H4 (cell line): ENCODE measurements at regions not wholly inside any gene's neighbourhood (a gene's known extent, or its start where the extent isn't known, plus 50 kb on each side); places are given as distances from the start of the nearest gene placed in this dataset.
A peak's percentile ranks its signal among the peaks of the same experiment; 100 is the strongest.

Experiments
- DNase-seq: peaks from one replicate; pipeline ENCODE4 v3.0.0-alpha.2; 2015; ENCODE audit warnings: low spot score

DNA sequence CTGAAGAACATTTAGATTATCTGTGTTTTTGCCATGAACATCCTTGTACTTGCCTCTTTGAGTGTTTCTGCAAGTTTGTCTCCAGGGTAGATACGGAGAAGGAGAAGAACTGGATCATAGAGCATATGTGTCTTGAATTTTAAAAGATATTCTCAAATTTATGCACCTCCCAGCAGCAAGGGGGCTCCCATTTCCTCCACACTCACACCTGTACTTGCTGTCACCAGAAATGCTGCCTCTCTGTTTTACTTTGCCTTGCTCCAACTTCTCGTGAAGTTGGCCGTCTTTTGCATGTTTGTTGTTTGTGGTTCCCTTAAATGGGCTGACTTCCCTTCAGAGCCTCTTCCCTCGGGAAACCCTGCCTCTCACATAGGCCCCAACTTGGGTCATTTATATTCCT, 171.0 kb downstream of the TFAP2C start:
- no peak for DNase-seq

DNA sequence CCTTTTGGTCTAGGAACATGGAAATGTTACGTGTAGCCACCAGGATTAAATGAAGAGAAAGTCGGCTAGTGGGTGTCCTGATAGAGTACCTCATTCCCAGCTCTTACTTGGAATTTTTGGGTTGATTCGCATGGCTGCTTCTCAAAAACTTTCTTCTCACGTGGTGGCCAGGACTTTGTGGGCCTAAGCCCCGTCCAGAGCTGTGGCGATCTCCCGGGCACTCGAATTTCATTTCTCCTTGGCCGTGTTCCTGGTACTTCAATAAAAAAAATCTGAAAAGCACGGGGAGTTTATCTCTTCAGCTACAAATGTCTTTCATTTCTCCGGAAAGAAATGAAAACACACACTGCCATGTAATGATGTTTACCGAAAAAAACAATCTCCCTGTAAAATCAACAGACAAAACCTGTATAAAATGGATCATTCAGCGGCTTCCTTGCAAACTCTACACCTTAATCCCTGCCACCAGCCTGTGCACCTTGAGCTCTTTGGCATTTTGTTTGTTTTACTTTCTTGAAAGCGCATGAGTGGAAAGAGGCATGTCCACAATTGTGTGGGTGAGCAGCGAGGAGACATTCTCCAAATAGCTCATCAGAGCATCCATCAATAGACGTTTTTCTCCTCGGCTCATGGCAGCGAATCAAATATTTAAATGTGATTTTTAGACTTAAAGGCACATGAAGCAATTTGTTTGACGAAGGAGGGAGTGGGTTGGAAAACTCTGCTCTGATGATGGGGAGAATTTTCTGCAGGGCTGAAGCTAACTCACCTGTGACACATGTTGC, 173.1 kb downstream of the TFAP2C start:
- no peak for DNase-seq

DNA sequence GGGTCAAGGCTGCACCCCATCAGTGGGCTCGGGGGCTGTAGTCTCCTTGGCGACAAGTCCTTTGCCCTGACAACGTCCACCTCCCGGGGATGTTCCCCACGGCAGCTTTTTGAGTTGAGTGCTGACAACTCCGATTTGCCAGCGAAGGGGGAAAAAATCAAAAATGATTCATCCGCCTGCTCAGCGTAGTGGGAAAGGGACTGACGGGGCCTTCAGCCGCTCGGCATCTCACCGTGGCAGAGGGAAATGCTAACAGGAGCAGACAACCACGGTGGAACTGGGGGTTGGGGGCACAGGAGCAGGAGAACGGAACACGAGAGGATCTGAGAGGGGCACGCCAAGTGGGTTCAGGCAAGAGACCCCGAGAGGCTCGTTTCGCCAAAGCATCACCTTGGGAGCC, 173.7 kb downstream of the TFAP2C start:
- DNase-seq, result no peak

DNA sequence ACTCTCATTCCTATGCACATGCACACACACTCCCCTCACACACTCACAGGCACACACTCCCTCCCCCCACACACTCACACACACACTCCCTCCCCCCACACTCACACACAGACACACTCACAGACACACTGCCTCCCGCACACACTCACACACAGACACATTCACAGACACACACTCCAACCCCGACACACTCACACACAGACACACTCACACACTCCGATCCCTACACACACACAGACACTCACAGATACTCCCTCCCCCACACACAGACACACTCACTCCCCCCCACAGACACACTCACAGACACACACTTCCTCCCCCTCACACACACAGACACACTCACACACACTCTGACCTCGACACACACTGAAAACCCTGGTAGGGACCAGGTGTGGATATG, 176.2 kb downstream of the TFAP2C start:
- DNase-seq, result no peak

DNA sequence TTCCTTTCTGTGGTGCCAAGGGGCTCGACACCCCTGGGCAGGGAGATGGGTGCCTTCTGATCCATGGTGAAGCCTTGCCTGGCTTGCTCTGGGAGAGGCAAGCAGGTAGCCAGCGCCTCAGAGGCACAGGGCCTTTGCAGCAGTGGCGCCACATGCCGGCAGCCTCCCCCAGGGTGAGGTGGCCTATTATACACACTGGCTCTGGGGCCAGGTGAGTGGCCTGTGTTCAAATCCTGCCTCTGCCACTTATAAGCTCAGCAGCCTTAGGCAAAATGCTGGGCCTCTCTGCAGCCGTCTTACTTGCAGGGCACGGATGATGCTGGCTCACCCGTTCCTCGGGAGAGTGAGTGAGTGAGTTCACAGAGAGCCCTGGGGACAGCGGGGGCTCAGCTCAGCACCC, 176.9 kb downstream of the TFAP2C start:
- no peak for DNase-seq

DNA sequence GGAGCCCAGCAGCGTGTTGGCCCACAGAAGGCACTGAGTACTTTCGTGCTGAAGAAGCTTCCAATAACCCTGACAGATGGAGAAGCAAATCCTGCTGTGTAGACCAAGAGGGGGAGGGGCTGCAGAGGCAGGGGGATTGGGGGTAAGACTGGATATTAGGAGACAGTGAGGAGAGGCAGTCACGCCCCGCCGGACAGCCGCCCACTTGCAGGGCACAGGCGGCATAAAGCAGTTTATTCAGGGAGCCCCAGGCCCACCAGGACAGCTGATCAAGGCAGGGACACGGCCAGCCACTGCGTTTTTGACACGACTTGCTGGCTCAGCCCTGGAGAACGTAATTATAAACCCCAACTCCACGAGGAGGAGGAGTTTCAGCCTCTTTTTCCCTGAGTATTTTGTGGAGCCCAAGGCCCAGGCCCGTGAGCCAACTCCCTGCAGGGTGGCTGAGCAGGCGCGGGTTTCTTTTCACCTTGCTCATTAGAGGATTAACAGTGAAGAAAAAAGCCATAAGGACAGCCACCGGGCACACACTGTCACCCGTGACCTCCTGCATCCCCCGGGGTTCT, 177.9 kb downstream of the TFAP2C start:
- DNase-seq, result no peak

DNA sequence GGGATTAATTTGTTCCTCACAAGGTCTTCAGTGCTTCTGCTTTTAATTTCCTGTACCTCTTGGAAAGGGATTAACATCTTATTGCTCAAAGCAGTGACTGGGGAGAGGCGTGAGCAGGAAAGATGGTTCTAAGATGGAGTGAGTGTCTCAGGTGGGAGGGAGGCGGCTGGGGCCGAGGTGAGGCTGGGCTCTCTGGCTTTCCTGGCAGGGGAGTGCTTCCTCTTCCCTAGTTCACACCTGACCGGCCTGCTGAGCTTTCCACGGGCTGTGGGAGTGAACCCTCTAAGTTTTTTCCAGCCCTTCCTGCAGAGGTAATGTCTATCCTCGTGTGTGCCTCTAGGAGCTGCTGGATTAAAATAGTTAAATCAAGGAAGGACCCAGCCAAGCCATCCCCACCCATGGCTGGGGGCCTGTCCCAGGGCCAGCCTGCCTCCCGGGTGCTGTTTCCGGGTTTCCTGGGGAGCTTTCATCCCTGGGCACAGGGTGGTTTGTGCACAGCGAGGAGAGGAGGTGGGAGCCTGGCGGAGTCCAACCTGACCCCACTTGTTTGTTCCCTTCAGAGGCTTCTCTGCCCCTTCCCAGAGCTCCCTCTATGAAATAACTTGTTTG, 179.1 kb downstream of the TFAP2C start:
- no peak for DNase-seq

DNA sequence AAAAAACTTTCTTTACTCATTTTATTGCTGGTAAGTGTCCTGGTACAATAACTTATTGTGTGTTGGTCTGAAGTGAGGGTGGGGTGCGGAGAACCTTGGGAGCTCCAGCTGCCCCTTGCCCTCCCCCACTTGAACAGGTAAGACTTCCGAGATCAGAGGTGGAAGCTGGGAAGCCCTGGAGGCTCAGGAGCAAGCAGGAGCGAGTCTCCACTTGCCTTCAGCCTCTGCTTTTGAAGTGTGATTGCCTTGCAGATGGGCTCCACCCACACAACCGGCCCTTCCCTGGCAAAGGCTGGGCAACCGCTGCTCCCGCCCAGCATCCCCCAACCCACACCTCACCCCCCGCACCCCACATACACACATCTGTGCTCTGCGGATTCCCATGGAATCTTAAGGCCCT, 179.6 kb downstream of the TFAP2C start:
- DNase-seq, result no peak

DNA sequence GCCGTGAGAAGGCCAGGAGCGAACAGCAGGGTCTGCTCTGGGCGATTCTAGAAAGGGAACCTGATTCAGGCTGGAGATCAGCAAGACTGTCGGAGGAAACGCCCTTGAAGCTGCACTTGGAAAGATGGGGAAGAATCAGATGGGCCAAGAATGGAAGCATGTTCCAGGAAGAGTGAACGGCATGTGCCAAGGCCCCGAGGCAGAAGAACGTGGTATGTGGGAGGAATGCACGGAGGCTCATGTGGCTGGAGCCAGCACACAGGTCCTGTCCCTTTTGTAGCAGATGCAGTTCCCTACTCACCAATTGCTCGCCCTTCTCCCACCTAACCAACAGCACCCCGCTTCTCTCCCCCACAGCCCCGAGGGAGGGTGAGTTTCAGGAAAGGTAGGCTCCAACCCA, 180.6 kb downstream of the TFAP2C start:
- DNase-seq, result no peak

DNA sequence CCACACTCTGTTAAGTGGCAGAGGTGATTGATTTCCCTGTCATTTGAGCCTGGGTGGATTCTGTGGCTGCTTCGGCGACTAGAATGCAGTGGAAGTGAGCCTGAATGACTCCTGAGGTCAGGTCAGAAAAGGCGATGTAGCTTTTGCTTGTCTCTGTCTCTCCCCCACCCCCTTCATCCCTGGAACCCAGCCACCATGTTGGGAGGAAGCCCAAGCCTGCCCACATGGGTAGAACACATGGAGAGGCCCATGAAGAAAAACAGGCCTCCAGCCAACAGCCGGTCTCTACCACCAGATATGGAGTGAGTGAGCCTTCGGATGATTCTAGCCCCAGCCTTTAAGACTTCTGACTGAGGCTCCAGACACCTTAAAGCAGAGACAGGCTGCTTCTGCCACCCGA, 181.0 kb downstream of the TFAP2C start:
- no peak for DNase-seq

DNA sequence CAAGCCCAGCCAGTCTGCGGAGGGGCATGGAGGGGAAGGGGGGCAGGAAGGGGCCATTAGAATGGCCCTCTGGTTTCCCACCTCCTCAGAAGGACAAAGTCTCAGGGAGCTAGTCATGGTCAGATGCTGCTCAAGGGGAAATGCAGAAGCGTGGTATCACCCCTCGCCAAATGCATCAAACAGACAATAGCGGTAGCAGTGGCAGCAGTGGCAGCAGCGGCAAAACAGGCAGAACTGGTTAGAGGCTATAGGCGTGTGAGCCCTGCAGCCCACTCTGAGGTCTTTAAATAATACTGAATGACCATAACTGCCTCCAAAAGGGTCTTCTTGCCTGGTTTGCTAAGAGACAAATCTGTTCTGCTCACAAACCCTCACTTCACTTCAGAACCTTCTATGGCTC, 186.7 kb downstream of the TFAP2C start:
- DNase-seq, result no peak

DNA sequence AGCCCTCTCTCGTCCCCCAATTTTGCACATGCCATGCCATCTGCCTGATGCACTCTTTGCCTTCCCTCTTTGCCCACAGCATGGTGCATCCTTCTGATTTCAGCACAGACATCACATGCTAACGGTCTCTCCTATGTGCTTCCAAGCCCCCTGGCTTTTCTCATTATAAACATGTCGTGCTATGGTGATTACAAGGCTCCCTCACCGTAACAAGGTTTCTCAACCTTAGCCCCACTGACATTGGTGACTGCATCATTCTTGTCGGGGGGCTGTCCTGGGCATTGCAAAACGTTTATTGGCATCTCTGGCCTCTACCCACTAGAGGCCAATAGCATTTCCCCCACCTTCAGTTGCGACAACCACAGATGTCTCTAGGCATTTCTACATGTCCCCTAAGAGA, 187.2 kb downstream of the TFAP2C start:
- no peak for DNase-seq

DNA sequence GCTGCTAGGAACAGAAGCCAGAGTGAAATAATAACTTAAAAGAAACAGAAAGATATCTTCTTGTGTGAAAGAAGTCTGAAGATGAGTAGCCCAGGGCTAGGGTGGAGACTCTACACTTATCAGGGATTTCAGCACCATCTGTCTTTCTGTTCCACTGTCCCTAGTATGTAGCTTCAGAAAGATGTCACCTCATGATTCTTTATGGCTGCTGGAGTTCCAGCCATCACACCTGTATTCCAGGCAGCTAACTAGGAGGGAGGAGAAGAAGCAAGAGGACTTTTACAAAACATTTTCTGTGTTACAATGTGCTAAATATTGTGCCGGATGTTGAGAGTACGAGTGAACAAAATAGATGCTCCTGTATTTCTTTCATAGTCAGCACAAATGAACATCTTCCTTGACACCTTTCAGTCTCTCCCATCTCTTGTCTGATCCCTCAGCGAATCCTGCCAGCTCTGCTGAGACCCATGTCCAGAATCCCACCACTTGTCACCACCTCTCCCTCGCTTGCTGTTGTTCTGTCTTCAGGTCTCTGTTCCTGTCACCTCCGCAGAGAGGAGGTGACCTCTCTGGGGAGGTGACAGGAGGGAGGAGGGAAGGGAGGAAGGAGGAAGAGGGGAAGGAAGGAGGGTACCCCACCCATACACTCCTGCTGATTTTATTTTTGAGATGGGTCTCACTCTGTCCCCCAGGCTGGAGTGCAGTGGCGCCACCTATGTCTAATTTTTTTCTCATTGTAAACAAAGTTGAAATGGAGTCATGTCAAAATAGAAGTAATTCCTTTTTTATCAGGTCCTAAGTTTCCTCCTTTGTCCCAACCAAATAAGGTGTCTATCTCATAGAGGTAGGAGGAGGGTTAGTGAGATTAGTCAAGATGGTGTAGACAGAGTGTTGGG, 188.9 kb downstream of the TFAP2C start:
- no peak for DNase-seq

DNA sequence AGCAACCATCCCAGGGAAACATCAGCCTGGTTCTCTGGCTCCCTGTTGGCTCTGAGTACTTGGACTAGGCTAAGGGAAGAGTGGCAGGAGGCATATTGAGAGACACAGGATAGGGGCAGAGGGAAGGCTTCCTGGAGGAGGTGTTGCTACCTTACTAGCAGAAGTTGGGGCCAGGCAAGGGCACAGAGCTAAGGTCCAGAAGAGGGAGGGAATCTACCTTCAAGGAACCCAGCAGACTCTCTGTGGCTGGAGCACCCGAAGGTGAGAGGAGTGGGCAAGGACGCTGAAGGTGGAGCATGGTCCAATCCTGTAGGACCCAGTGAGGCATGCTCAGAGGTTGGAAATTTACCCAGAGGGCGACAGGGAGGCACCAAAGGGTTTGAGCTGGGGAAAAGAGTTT, 191.9 kb downstream of the TFAP2C start:
- DNase-seq, result no peak

DNA sequence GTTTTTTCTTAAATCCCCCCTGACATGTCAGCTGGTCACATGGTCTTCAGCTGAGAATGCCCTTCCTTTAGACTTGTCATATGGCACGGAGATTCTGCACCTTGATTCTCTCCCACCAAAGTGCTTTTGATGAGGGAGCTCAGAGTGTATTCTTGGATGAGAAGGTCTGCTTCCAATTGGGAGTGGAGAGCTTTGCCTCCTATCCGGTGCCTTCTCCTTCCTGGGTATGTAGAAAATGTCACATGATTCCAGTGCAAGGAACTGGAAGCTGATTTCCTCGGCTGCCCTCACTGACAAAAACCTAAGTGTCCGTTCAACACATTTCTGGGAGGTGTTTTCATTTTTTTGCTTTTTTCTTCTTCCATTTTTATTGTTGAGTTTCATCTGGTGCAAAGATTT, 197.2 kb downstream of the TFAP2C start:
- DNase-seq, result no peak

DNA sequence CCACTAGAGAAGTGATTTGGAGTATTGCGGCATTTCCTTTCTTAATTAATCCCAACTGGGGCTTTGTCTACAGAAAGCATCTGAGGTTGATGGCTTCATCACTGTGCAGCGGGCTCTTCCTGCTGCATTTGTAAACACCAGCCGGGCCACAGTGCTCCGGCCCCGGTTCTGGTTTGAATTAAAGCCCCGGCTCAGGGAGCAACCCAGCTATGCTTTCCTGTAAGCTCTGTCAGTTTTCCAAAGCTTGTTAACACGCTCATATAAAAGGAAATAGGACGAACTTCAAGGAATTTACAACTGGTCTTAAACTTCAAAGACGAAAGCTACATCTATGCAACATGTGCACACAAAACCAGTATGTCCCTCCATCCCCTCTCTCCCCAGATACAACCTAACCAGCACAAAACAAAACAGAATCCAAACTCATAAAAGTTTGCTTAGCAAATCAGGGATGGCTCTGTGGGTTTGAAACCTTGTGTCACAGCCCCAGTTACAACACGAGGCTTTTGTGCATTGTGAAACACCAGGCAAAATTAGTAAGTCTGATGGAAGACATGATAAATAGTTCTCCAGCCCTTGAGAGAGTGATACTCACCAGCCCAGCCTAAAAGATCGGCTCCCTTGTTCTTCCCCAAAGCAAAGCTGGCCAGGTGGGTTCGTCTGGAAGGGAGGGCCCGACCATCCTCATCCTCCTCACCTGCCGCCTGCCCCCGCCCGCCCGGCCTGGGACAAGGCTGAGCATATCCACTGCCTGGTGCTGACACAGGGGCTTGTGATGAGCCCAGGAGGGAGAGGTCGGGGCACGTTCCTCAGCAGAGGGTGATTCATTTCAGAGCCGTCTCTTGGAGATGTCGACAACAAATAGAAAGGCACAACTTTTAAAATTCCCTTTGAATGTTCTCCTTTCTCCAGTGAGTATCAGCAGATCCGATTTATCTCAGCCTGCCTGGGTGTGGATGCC, 197.9 kb downstream of the TFAP2C start:
- peak; percentile 16 for DNase-seq

DNA sequence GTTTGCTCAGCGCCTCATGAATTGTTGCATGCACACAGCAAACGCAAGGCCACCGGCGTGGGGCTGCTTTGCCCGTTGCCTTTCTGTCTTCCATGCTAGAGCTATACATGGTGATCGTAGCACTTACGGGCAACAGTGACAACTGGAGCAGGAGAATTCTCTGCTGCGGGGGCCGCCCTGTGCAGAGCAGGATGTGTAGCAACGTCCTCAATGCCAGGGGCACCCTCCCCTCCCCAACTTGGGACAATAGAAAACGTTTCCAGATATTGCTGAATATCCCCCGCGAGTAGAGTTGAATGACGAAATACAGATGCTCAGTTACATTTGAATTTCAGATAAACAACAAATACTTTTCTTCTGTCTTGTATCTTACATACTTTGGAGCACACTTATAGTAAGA, 198.7 kb downstream of the TFAP2C start:
- no peak for DNase-seq

DNA sequence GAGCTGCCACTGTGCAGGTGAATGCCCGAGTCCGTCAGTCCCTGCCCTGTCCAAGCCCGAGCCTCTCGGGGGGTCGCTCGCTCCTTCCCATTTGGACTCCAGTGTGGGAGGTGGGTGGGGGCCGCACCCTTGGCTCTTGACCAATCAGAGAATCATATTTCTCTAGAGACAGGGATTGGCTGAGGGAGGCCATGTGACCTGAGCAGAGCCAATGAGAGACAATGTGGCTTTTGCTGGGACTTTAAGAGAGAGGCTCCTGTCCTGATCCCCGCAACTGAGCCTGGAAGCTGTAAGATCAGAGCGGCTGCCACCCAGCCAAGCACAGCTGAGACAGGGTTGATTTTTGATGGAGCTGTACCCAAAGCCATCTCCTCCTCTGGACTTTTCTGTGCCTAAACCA, 199.3 kb downstream of the TFAP2C start:
- no peak for DNase-seq

DNA sequence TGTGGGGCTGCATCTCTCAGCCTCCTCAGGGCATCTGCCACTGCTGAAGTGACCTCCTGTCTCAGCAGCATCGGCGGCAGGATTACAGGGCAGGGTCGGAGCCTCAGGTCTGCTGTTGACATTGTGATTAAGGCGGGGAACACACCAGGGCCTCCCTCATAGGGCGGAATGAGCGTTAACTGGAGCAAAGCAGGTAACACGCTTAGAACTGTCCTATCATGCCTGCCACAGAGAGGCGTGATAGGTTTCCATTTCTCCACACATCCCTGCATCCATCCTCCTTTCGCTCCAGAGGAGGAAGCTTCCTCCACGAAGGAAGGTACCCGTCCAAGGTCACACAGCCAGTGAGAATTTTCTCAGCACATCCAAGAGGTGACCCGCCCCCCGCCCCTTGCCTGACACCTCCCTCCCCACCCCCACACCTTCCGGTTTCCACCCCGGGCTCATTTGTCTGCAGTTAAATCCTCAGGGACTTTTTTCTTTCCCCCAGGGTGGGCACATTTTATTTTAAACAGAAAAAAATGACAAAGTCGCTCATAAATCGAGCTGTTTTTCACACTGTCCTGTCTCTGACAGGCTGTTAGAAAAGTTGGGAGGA, 200.8 kb downstream of the TFAP2C start:
- no peak for DNase-seq

DNA sequence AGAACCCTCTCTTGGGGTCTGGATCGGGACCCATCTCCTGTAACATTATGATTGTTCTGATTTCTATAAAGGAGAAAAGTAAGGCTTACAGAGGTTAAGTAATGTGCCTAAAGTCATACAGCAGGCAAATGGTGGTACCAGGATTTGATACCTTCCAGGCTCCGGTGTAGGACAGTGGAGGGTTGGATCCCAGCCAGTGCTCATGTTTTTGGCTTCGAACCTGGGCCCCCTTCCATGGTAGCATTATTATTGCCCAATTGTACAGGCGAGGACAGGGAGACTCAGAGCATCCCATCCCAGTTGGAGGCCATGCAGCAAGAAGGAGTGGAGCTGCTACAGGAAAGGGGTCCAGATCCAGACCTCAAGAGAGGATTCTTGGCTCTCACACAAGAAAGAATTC, 202.7 kb downstream of the TFAP2C start:
- DNase-seq, result no peak

DNA sequence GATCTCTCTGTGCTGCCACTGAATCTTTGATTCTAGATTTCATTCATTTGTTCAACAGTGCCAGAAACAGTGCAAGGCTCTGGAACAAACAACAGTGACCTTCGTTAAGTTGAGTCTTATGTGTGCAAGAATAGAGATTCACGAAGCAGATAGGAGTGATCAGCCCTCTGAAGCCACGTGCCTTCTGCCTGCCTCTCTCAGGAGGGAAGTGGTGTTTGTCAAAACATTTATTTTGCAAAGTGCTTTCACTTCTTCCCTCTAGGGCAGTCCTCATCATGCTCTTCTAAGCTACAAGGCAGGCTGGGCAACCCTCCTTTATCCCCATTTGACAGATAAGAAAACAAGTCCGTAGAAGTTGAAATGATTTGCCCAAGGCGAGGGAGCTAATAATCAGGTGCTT, 204.3 kb downstream of the TFAP2C start:
- no peak for DNase-seq
